ENCODE measurements at regions not wholly inside any gene's neighbourhood (a gene's known extent, or its start where the extent isn't known, plus 50 kb on each side); places are given as distances from the start of the nearest gene placed in this dataset.

GRCh38 chr20:22523499-22524392 is 60.6 kb downstream of the FOXA2 start (continued):
- TF ChIP-seq ZHX2 (IDR thresholded peaks at IDR 0.05; ENCODE audit: low read depth) (peak; percentile 77), ZHX2 (CRISPR knock-in tag; IDR thresholded peaks at IDR 0.05; ENCODE audit: borderline replicate concordance) (no peak), ZNF414 (CRISPR knock-in tag; IDR thresholded peaks at IDR 0.05) (peak; percentile 65; the same call in 1 of the 2 replicates), MLX (CRISPR knock-in tag; IDR thresholded peaks at IDR 0.05) (peak; percentile 63; the same call in 1 of the 2 replicates), BCLAF1 (IDR thresholded peaks at IDR 0.05) (no peak), RERE (CRISPR knock-in tag; IDR thresholded peaks at IDR 0.05; ENCODE audit: low read depth) (peak; percentile 79), FOXP4 (CRISPR knock-in tag; IDR thresholded peaks at IDR 0.05) (peak; percentile 88), ARNT2 (CRISPR knock-in tag; IDR thresholded peaks at IDR 0.05; ENCODE audit: low read depth) (no peak), NFIC (IDR thresholded peaks at IDR 0.05; ENCODE audit: low read length) (peak; percentile 75; the same call in 1 of the 2 replicates)

All from HepG2 (cell line).